ENCODE measurements at regions not wholly inside any gene's neighbourhood (a gene's known extent, or its start where the extent isn't known, plus 50 kb on each side); places are given as distances from the start of the nearest gene placed in this dataset.

DNA sequence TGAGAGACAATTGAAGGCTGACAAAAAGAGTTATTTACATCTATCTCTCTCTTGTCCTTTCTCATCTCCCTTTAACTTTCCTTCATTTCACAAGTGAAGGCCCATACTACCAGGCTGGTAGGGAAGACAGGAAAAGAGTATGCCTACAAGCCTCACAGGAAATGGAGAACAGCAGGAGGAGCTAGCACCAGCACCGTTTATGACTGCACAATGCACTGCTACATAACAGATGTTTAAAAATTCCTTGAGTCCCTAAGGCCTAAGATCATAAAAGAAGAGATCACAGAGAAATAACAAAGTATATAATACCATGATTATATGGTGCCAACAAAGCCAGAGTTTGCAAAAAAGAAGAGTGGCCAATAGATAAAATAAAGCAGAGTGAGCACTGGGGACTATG lies 194.8 kb downstream of the UNC5CL start:
- no peak overlapping the region for H2AFZ ChIP-seq (ENCODE audit: low read length)

DNA sequence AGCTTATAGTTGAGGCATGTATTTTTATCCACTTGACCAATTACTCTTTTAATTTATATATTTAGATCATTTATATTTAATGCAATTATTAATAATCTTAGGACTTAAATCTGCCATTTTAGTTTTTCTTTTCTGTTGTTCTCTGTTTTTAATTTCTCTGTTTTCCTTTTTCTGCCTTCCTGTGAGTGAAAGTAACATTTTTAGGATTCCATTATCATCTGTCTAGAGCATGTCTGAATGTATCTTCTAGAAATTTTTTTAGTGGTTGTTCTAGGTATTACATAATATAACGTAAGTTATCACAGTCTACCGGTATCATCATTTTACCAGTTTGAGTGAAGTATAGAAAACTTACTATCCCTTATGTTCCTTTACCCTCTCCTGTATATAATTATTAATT lies 197.3 kb downstream of the UNC5CL start:
- no peaks in the 10 kb centered on the region for H3K27me3 ChIP-seq (replicated peaks; ENCODE audit: insufficient read depth, low read length)
- no peaks in the 10 kb centered on the region for H3K79me2 ChIP-seq (ENCODE audit: low read length)
- no peaks in the 10 kb centered on the region for H4K20me1 ChIP-seq (ENCODE audit: insufficient read depth, low read length)
- no peak overlapping the region for H3K27ac ChIP-seq (ENCODE audit: low read length)
- no peak overlapping the region for H3K9ac ChIP-seq (ENCODE audit: low read length)
- H3F3A ChIP-seq (ENCODE audit: insufficient read depth, low read length) = no peaks in the 10 kb centered on the region
- TF ChIP-seq EZH2 (optimal IDR thresholded peaks at IDR 0.05; ENCODE audit: low read depth, low read length) (no peak), EZH2phosphoT487 (IDR thresholded peaks at IDR 0.05; ENCODE audit: low read length) (no peak)
- TF ChIP-seq, protein P1, sequence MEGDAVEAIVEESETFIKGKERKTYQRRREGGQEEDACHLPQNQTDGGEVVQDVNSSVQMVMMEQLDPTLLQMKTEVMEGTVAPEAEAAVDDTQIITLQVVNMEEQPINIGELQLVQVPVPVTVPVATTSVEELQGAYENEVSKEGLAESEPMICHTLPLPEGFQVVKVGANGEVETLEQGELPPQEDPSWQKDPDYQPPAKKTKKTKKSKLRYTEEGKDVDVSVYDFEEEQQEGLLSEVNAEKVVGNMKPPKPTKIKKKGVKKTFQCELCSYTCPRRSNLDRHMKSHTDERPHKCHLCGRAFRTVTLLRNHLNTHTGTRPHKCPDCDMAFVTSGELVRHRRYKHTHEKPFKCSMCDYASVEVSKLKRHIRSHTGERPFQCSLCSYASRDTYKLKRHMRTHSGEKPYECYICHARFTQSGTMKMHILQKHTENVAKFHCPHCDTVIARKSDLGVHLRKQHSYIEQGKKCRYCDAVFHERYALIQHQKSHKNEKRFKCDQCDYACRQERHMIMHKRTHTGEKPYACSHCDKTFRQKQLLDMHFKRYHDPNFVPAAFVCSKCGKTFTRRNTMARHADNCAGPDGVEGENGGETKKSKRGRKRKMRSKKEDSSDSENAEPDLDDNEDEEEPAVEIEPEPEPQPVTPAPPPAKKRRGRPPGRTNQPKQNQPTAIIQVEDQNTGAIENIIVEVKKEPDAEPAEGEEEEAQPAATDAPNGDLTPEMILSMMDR (IDR thresholded peaks at IDR 0.05; ENCODE audit: low read length) = no peak
- no peak overlapping the region for H2AFZ ChIP-seq (ENCODE audit: low read length)
- no peaks in the 10 kb centered on the region for H3K9me3 ChIP-seq (replicated peaks; ENCODE audit: insufficient read depth, low read length)
- H3K36me3 ChIP-seq (replicated peaks; ENCODE audit: insufficient read depth, low read length) = no peaks in the 10 kb centered on the region
- H3K4me1 ChIP-seq (ENCODE audit: low read length) = no peaks in the 10 kb centered on the region
- H3K4me2 ChIP-seq (ENCODE audit: low read depth, low read length) = no peak overlapping the region
- H3K4me3 ChIP-seq (ENCODE audit: low read length) = no peak overlapping the region
- DNase-seq = no peak
- H3K9me2 ChIP-seq (replicated peaks; ENCODE audit: insufficient read depth, low read length) = no peaks in the 10 kb centered on the region

More for the DNA sequence above, 194.8 kb downstream of the UNC5CL start:
- no peaks in the 10 kb centered on the region for H3F3A ChIP-seq (ENCODE audit: insufficient read depth, low read length)
- no peaks in the 10 kb centered on the region for H3K27me3 ChIP-seq (replicated peaks; ENCODE audit: insufficient read depth, low read length)
- no peaks in the 10 kb centered on the region for H3K4me1 ChIP-seq (ENCODE audit: low read length)
- no peak overlapping the region for H3K4me2 ChIP-seq (ENCODE audit: low read depth, low read length)
- no peak for TF ChIP-seq EZH2phosphoT487 (IDR thresholded peaks at IDR 0.05; ENCODE audit: low read length)
- TF ChIP-seq EZH2 (optimal IDR thresholded peaks at IDR 0.05; ENCODE audit: low read depth, low read length) = no peak
- TF ChIP-seq, protein P1 (IDR thresholded peaks at IDR 0.05; ENCODE audit: low read length) = no peak
- H3K9me3 ChIP-seq (replicated peaks; ENCODE audit: insufficient read depth, low read length) = no peaks in the 10 kb centered on the region
- DNase-seq = no peak
- no peak overlapping the region for H3K27ac ChIP-seq (ENCODE audit: low read length)
- H3K79me2 ChIP-seq (ENCODE audit: low read length) = no peaks in the 10 kb centered on the region
- no peaks in the 10 kb centered on the region for H3K9me2 ChIP-seq (replicated peaks; ENCODE audit: insufficient read depth, low read length)
- no peak overlapping the region for H3K9ac ChIP-seq (ENCODE audit: low read length)
- no peaks in the 10 kb centered on the region for H3K36me3 ChIP-seq (replicated peaks; ENCODE audit: insufficient read depth, low read length)
- no peak overlapping the region for H3K4me3 ChIP-seq (ENCODE audit: low read length)
- no peaks in the 10 kb centered on the region for H4K20me1 ChIP-seq (ENCODE audit: insufficient read depth, low read length)

DNA sequence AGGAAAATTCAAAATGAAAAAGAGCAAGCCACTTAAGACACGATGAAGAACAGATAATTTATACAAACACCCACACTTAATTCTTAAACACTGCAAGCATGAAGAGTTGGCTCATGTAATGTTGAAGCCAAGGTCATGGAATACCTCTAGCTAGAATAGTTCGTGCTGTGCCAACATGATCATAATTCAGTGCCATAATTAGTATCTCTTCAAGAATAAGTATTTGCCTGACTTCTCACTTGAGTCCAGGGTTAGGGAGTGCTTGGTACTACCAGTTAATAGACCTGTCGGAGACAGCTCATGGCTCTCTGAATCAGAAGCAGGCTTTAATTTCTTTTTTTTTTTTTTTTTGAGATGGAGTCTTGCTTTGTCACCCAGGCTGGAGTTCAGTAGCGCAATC lies 206.3 kb downstream of the UNC5CL start:
- Histone ChIP-seq H3K27ac (ENCODE audit: low read length) (no peak overlapping the region), H3K9ac (ENCODE audit: low read length) (no peak overlapping the region), H3K36me3 (replicated peaks; ENCODE audit: insufficient read depth, low read length) (no peaks in the 10 kb centered on the region), H4K20me1 (ENCODE audit: insufficient read depth, low read length) (no peaks in the 10 kb centered on the region), H2AFZ (ENCODE audit: low read length) (no peak overlapping the region), H3K9me2 (replicated peaks; ENCODE audit: insufficient read depth, low read length) (no peaks in the 10 kb centered on the region), H3K4me3 (ENCODE audit: low read length) (no peak overlapping the region), H3K4me2 (ENCODE audit: low read depth, low read length) (no peak overlapping the region), H3K79me2 (ENCODE audit: low read length) (no peaks in the 10 kb centered on the region), H3F3A (ENCODE audit: insufficient read depth, low read length) (no peaks in the 10 kb centered on the region), H3K9me3 (replicated peaks; ENCODE audit: insufficient read depth, low read length) (no peaks in the 10 kb centered on the region), H3K4me1 (ENCODE audit: low read length) (no peaks in the 10 kb centered on the region), H3K27me3 (replicated peaks; ENCODE audit: insufficient read depth, low read length) (no peaks in the 10 kb centered on the region)
- TF ChIP-seq EZH2 (optimal IDR thresholded peaks at IDR 0.05; ENCODE audit: low read depth, low read length) = no peak
- TF ChIP-seq, protein P1 (IDR thresholded peaks at IDR 0.05; ENCODE audit: low read length) = no peak
- no peak for TF ChIP-seq EZH2phosphoT487 (IDR thresholded peaks at IDR 0.05; ENCODE audit: low read length)
- DNase-seq = no peak

All from MM.1S (cell line).